ENCODE measurements at regions not wholly inside any gene's neighbourhood (a gene's known extent, or its start where the extent isn't known, plus 50 kb on each side); places are given as distances from the start of the nearest gene placed in this dataset.
A peak's percentile ranks its signal among the peaks of the same experiment; 100 is the strongest.

DNA sequence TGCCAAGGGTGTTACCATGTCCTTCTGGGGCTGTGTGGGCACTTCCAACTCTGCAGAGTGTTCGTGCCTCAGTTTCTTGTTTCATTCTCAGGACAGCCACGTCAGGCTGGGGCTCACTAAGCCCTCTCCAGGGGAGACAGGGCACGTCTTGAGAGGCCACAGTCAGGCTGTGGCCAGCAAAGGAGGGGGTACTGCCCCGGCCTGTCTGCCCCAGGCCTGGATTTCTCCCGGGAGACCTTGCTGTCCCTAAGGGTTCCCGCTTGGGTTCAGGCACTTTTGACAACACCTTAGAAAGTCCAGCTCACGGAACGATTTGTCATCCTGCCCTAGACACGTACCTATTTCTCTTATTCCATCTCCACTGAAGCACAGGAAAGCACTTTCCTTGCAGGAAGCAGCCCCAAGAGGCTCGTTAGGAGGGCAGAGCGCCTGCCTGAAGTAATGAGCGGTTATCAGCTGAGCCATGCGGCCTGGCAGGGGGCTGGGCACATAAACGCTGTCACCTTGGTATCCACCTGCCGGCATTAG, 290.4 kb upstream of the RTL1 start:
- DNase-seq (ENCODE audit: low spot score) = no peak

DNA sequence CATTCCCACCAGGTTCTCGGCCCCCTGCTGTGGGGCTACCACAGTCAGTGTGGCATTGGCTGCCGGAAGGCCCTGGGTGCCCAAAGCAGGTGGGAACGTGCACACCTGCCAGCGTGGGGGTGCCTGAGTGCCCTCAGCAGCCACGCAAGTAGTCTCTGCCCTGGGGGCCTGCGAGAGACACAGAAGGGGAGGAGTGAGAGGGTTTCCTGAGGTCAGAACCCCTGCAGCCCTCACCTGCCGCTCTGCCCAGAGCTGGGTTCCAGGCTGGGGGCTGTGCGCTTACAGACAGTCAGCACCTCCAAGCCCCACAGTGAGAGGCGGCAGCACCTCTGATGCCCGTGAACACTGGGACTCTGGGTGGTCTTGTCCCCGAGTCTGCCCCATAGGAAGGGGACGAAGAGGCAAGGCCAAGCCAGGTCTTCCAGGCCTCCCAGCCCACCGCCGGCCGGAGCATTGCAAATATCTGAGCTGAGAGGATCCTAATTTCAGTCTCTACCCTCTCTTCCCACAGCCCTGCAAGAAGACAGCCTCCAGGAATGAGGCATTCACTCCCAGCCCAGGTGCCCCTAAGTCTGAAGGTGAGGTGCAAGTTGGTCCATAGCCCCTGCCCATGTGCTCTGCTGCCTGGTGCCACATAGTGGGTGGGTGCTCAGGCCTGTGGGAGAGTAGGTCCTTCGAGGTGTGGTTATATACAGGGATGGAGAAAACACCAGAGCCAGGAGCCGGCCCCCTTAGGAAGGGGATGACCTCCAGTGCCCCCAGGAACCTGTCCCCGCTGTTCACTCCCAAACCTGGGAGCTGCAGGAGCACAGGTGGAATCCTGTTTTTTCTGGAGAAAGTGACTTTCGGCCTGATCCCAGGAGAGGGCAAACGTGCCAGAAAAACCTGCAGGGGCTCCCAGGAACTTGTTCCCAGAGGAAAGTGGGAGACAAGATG, 291.1 kb upstream of the RTL1 start:
- no peak for DNase-seq (ENCODE audit: low spot score)

DNA sequence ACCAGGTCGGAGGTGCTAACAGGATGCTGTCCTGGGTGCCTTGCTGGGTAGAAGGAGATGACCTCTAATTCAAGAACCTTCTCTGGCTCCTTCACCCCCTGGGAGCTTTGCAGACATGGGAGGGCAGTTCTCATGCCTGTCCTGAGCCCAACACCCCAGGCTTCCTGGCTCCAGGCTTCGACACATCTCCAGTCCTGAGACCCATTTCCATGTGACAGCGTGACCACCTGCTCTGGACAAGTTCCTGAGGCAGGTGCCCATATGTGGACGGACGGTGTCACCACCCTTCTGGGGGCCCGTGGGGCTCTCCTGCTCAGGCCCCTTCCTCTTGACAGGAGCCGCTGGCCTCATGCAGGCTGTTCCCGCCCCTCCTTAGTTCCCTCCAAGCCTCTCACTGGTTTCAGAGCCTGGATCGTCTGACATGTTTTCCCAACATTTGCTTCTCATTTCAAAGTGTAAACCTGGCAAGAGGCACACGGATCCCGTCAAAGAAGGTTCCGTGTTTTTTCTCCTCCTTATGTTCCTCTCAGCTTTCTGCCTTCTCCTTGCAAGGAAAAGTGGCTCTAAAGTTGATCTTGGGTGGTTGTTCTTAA, 291.9 kb upstream of the RTL1 start:
- DNase-seq (ENCODE audit: low spot score) = no peak

DNA sequence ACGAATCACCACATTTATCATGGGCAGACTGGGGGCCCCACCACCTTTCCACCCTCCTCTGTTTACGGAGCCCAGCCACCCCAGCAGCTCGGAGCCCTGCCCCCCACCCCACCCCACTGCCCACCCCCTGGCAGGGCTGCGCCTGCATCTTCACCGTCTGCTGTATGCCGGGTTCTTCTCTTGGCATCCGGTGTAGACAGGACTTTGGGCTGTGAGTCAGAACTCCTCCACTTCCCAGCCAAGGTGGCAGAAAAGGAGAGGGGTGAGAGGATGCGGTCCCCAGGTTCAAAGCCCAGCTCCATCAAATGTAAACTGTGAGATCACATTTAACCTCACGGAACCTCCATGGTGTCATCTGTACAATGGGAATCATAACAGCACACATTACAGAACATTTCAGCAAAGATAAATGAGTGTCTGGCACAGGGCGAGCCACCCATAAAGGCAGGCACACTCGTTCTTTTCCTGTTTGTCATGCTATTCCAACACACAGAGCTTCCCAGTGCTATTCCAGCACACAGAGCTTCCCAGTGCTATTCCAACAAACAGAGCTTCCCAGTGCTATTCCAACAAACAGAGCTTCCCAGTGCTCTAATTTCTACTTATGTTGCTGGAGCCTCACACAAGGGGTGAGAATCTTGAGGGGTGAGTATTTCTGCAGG, 292.7 kb upstream of the RTL1 start:
- no peak for DNase-seq (ENCODE audit: low spot score)

DNA sequence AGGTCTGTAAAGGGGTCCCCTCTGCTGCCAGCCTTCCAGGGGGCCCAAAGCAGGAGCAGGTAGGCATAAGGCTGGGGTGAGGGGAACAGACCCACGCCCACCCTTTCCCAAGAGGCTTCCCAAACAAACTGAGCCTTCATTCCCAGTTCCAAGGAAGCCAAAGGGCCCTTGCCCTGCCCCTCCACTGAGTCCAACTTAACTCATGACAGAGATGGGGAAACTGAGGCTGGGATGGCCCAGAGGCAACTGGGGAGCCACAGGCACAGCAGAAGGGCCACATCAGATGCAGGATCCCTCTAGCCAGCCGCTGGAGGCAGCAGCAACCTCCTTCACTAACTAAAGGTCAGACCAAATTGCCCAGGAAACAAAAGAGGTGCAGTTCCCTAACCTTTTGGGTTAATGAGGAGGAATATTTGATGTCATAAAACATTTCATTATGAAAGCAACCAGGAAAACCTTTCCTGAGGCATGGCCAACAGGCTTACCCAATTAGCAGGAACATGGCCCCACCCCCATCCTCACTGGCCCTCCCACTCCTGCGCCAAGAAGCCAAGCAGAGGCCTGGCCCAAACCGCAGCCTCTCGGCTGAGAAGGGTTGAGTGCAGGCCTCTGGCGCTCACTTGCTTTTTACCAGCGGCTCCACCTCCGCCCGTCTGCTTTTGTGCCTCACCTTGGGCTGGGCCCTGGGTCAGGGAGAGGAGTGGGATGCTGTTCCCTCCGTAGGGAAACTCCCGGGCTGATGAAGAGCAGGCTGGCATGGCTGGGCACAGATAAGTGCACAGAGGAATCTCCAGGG, 293.5 kb upstream of the RTL1 start:
- peak; percentile 20 for DNase-seq (ENCODE audit: low spot score)

DNA sequence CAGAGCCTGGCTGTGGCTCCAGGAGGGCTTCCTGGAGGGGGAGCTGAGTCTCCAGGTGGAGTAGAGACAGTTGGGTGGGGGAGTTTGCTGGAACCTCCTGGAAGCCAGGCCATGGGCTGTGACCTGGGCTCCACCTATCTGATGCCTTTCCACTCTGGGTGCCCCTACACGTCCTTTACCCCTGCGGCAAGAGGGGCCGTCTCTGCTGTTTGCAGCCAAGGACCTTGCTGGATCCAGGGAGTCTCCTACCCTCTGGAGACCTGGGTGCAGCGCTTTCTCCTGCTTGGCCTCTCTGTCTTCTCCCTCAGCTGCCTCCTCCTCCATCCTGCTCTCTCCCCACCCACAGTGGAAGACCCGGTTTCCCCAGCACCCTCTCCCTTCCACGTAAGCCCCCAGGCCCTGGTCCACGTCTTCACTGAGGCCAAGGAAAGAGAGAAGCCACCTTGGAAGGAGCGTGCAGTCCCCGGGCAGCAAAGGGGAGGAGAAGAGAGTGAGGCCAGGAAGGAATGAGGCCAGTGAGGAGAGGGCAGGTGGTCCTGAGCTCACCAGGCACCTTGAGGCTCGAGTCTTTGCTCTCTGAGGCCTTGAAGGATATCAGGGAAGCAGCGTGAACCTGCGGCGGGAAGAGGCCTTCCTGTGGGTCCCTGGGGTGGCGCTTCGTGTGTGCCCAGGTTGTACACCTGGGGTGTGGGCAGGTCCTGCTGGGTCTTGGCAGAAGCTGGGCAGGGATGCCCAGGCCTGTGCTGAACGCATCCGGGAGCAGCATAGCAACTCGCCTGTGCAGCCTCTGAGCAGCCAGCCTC, 294.3 kb upstream of the RTL1 start:
- DNase-seq (ENCODE audit: low spot score) = no peak

DNA sequence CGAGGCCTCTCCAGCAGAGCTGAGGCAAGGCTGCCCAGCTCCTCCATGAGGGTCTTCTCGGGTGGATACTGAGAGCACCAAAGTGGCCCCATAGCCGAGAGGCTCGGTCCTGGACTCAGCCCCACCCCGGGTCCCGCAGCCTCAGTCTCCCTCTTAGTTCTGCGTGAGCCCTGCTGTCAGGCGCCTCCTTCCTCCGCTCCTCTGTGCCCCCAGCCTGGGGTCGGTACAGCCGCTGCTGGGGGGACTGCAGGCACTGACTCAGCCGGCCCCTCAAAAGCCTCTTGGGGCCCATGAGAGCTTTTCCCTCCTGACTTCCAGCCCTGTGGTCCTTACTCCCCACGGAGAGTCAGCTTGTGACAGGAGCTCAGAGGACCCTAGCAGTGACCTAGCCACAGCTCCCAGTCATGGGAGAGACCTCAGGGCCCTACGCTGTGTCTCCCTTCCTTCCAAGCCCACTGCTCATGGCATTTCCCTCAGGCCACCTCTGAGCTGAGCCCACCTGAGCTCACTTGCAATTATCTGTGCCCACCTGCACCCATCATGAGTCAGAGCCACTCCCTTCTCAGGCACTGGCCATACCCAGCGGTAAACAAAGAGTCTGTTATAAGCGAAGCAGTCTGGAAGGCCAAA, 295.0 kb upstream of the RTL1 start:
- no peak for DNase-seq (ENCODE audit: low spot score)

DNA sequence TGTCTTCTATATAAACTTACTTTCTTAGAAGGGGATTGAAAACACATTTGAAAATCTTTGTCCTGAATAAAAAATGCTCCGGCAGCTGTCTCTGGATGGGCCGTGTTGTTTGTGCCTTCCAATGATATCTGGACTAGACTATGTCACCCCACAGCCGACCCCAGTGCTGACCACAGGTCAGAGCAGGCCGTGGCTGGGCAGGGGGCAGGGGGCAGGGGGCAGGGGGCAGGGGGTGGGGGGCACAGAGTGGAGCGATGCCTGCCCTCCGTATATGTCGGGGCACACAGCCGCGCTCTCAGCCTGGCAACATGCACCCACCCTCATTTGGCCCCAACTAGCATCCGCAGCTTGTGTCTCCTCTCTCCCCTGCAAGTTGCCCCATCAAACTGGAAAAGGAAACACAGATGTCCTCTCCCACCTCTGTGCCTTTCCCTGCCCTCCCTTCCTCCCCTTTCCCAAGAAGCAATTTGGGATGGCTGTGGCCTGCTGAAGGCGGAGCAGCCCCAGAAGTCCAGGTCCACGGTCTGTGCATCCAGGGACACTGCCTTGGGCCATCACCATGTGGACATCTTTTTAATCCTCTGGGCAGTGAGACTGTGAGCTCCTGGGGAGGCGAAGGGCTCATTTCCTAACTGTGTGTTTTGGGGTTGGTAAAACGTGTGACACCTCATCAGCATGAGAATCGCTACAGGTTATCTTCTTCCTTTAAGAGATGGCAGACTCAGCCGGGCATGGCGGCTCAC, 295.7 kb upstream of the RTL1 start:
- DNase-seq (ENCODE audit: low spot score) = no peak

DNA sequence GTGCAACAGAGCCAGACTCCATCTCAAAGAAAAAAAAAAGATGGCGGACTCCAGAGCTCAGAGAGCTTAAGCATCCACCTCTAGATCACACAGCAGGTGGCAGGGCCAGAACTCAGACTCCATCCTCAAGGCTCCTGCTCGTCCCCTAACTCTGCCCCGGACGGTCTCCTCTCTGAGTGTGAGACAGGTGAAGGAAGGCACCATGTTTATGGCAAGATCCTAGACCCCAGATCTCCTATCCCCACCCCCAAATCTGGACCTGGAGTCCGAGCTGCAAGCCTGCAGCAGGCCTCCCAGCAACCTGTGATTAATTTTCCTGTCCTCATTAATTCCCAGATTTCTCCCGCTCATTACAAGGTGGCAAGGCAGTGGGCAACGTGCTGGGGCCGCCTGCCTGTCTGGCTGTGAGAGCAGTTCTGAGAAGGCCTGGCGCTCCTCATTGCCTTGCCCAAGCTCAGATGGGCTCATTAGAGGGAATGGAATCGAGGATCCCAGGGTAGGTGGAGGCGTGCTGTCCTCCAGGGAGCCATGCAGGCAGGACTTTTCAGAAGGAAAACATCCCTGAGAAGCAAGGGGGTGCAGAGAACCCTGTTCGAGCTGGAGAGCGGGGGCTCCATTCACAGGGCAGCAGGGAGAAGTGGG, 296.6 kb upstream of the RTL1 start:
- DNase-seq (ENCODE audit: low spot score) = no peak

DNA sequence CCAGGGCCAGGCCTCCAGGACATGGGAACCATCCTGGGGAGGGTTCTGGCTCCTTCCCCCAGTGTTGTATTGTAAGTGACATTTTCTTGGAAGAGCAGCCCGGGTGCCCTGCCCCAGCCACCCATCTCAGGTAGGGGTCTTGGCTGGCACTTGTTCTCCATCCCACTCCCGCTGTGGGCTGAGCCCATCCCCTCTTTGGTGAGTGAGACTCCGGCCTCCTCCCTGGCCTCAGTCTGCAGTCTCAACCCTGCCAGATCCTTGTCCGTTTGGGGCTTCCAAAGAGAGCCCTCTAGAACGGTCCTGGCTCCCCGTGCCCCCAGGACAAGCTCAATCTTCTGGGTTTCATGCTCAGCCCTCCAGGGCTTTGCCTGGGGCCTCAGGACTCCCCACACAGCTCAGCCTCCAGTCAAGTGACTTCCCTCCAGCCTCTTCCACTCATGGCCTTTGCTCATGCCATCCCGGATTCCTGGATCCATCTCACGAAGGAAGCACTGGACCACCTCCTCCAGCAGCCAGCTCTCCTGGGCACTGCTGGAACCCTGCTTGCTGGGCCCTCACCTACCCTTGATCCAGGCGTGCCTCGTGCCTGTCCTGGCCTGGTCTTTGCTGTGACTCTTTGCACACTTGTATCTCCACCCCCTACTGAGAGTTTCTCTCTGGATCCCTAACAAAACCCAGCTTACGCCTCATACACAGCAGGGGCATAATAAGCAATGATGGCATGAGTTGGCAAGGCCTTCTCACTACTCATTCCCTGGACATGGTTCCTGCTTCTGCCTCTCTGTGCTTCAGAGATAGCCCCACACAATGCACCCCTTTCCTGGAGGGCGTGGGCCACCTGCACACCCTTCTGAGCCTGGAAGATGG, 297.4 kb upstream of the RTL1 start:
- no peak for DNase-seq (ENCODE audit: low spot score)

DNA sequence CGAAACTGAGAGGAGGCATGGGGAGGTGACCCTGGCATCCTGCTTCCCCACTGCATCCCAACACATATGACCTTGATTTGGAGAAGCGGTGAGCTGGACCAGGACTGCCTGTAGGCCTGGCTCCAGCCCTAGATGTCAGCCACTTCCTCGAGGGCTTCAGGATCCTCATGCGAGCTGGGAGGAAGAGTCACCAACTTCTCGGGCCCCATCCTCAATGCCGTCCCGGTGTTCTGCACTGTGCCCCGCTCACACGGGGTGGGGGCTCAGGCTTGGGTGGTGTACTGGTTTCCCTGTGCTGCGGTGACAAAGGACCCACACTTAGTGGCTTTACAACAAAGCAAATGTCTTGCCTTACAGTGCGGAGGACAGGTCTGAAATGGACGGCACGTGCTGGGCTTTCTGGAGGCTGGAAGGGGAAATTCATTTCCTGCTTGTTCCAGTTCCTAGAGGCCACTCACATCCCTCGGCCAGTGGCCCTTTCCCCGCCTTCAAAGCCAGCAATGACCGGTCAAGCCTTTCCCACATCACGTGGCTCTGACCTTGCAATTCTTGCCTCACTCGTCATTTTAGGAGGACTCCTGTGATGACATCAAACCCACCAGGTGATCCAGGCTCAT, 298.1 kb upstream of the RTL1 start:
- DNase-seq (ENCODE audit: low spot score) = no peak

DNA sequence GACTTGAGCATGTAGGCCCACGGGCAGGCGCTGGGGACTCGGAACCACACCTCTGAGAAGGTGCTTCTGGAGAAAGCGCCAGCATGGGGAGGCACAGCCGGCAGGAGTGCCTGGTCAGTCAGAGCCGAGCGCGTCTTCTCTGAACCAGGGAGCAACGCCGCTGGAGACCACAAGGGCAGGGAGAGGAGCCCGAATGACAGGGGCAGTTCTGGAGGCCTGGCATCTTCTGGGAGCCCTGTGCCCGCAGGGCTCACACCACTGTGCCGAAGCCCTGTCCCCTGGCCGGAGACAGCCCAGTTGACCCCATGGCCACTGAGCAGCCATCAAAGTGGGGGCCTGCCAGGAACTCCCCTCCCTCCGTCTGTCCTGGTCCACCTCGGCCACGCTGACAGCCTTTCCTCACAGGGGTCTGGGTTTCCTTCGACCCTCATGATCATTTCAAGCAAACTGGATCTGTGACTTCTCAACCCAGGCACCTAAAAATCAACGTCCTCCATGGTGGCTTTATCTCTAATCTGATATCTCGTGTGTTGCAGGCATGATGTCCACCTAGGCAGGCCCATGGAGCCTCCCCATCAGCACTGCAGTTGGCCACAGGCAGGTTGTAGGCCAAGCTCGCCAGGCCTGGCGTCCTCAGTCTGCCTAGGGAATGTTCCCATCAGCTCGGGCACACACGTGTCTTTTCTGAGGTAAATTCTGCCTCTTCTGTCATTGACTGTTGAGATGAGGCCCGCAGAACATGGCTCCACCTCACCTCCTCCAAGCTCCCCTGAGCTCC, 299.3 kb upstream of the RTL1 start:
- DNase-seq (ENCODE audit: low spot score) = no peak

DNA sequence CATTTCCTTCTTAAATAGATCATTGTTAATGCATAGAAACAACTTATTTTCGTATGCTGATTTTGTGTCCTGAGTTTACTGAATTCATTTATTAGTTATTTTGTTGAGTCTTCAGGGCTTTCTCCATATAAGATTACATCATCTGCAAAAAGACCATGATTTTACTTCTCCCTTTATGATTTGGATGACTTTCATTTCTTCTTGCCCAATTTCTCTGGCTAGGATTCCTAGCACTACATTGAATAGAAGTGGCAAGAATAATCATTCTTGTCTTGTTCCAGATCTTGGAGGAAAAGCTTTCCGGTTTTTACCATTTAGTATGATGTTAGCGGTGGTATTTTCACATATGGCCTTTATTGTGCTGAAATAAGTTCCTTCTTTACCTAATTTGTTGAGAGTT, 303.0 kb upstream of the RTL1 start:
- DNase-seq (ENCODE audit: low spot score) = no peak

DNA sequence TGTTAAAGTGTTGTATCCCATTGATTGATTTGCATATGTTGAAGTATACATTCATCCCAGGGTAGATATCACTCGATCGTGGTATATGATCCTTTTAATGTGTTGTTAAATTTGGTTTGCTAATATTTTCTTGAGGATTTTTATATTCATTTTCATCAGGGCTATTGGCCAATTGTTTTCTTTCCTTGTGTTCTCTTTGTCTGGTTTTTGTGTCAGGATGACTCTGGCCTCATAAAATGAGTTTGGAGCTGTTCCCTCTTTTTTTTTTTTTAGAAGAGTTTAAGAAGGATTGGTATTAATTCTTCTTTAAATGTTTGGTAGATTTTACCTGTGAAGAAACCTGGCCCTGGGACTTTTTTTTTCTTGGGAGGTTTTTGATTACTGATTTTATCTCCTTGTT, 303.5 kb upstream of the RTL1 start:
- no peak for DNase-seq (ENCODE audit: low spot score)

DNA sequence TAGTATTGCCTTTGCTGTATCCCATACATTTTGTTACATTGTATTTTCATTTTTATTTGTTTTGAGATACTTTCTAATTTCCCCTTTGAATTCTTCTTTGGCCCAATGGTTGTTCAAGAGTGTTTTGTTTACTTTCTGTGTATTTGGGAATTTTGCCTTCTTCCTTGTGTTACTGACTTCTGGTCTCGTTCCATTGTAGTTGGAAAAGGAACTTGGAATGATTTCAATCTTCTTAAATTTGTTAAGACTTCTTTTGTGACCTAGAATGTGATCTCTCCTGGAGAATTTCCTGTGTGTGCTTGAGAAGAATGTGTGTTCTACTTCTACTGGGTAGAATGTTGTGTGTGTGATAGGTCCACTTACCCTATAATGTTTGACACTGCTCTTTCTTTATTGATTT, 304.4 kb upstream of the RTL1 start:
- no peak for DNase-seq (ENCODE audit: low spot score)

DNA sequence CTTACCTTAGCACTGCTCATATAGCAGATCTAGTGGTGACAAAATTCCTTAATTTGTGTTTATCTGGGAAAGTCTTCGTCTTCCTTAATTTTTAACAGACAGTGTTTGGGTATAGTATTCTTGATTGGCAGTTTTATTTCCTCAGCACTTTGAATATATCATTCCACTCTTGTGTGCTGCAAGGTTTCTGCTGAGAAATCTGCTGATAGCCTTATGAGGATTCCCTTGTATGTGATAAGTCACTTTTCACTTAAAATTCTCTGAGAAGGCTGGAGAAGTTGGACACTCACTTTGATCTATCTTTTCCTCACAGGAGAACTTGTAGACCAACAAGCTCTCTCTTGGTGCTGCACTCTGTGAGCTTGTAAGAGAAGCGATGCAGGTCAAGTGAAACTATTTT, 306.1 kb upstream of the RTL1 start:
- DNase-seq (ENCODE audit: low spot score) = no peak

DNA sequence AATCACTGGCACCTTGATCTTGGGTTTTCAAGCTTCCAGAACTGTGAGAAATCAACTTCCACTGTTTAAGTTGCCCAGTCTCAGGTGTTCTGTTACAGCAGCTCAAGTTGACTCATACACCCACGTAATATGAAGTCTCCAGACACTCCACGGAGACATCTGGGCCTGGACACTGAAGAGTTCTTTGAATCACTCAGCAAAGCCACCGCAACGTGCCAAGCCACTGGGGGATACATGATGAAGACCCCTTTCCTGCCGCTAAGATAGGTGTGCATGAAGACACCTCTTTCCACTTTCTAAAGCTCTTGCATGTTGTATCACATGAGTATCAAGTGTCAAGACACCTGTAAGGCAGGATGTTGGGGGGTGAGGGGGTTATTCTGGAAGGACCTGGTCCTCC, 311.7 kb upstream of the RTL1 start:
- no peak for DNase-seq (ENCODE audit: low spot score)

Measured in COLO829 (cell line).